Breast epithelium (tissue), 4 donors: ENCODE measurements at regions not wholly inside any gene's neighbourhood (a gene's known extent, or its start where the extent isn't known, plus 50 kb on each side); places are given as distances from the start of the nearest gene placed in this dataset.

ENCODE experiments used
- DNase-seq, 2 donors: peaks; one replicate each; pipeline ENCODE4 v3.0.0-alpha.2; 2019; ENCODE audit warnings: low spot score in 2 of 2
- H3K27ac ChIP-seq, 2 donors: fragments of 200-600 bp; sonication (generic) in 1 of 2; one replicate each; pipeline ENCODE4 v1.5.1; 2016 to 2019; ENCODE audit warnings: mild to moderate bottlenecking in 1 of 2
- H3K27me3 ChIP-seq, 2 donors: fragments of 200-600 bp; sonication (generic) in 1 of 2; one replicate each; pipeline versions ENCODE4 v1.5.1 to v1.6.0; 2017 to 2019; ENCODE audit warnings: control low read depth in 1 of 2, mild to moderate bottlenecking in 1 of 2
- H3K36me3 ChIP-seq: fragments of 200-600 bp; one replicate; pipeline ENCODE4 v1.5.1; 2019
- H3K4me1 ChIP-seq, 2 donors: fragments of 200-600 bp; sonication (generic); one replicate each; pipeline ENCODE4 v1.5.1; 2016 to 2019; ENCODE audit warnings: control low read depth in 1 of 2
- H3K4me3 ChIP-seq, 3 donors: fragments of 200-600 bp; sonication (generic); 1 replicate in 2 of 3; 2 replicates in 1 of 3; pipeline ENCODE4 v1.5.1; 2016 to 2019; ENCODE audit warnings: mild to moderate bottlenecking in 3 of 3, moderate library complexity in 2 of 3
- H3K9me3 ChIP-seq, 2 donors: fragments of 200-600 bp; sonication (generic) in 1 of 2; one replicate each; pipeline ENCODE4 v1.5.1; 2016 to 2019; ENCODE audit warnings: control low read depth in 1 of 2
- POLR2A ChIP-seq: fragments of 450-650 bp; IDR thresholded peaks from one replicate; pipeline ENCODE4 v1.6.1; 2016; ENCODE audit warnings: antibody characterized with exemption, mild to moderate bottlenecking, moderate library complexity
- POLR2AphosphoS5 ChIP-seq, 3 donors: sonication (generic); formaldehyde crosslinking; IDR thresholded peaks; one replicate each; pipeline ENCODE4 v1.6.1; 2017; ENCODE audit warnings: antibody characterized with exemption in 3 of 3
- intact Hi-C: fragments of 100-400 bp; cut with DNase I; formaldehyde crosslinking; loops from one replicate; pipeline ENCODE4 v1.15.1; 2023; ENCODE audit warnings: low total_unique reads
- TF ChIP-seq, protein P1 (sequence below), 3 donors: fragments of 450-650 bp; IDR thresholded peaks; one replicate each; pipeline ENCODE4 v1.5.1; 2016 to 2017; ENCODE audit warnings: antibody characterized with exemption in 3 of 3, mild to moderate bottlenecking in 3 of 3, moderate library complexity in 3 of 3

DNA sequence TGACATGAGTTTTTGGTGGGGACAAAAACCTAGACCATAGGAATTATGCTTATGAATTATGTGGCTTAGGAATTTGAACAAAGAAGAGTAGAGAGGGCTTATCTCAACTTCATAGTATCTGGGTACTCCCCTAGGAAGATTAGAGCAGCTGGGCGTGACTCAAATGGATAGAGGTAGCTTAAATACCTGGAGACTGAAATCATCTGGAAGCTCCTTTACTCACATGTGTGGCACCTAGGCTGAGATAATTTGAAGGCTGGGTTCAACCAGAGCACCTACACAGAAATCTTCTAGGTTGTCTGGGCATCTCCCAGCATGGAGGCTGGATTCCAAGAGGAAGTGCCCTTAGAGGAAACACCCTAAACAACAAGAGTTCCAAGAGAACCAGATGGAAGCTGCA is 393.9 kb downstream of the ADAMTS20 start:
- H3K4me1 ChIP-seq: no peaks in the 10 kb centered on the region
- intact Hi-C loops: no loop called here

DNA sequence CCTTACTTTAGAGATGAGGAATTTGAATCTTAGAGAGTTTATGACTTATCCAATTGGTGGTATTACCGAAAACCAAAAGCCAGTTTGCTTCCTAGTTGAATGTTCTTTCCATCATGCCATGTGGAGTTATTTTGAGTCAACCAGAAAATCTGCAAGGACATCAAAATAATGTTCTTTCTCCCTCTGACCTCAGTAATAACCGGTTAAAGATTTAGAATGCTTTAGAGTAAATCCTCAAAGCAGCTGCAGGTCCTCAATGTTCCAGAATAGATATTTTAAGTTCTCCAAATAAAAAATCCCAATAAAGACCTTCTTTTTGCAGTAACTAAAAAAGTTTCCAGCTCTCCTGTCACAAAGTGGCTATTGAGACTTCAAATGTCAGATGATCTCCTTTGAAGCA is 396.6 kb downstream of the ADAMTS20 start:
- no peak overlapping the region for H3K27ac ChIP-seq

More for the DNA sequence above, 393.9 kb downstream of the ADAMTS20 start:
- Histone ChIP-seq H3K27ac (no peak overlapping the region), H3K27me3 (no peaks in the 10 kb centered on the region), H3K9me3 (no peaks in the 10 kb centered on the region), H3K4me3 (no peak overlapping the region), H3K36me3 (no peaks in the 10 kb centered on the region)
- DNase-seq: no peak
- TF ChIP-seq, protein P1, sequence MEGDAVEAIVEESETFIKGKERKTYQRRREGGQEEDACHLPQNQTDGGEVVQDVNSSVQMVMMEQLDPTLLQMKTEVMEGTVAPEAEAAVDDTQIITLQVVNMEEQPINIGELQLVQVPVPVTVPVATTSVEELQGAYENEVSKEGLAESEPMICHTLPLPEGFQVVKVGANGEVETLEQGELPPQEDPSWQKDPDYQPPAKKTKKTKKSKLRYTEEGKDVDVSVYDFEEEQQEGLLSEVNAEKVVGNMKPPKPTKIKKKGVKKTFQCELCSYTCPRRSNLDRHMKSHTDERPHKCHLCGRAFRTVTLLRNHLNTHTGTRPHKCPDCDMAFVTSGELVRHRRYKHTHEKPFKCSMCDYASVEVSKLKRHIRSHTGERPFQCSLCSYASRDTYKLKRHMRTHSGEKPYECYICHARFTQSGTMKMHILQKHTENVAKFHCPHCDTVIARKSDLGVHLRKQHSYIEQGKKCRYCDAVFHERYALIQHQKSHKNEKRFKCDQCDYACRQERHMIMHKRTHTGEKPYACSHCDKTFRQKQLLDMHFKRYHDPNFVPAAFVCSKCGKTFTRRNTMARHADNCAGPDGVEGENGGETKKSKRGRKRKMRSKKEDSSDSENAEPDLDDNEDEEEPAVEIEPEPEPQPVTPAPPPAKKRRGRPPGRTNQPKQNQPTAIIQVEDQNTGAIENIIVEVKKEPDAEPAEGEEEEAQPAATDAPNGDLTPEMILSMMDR (IDR thresholded peaks at IDR 0.05): no peak
- TF ChIP-seq POLR2AphosphoS5 (IDR thresholded peaks at IDR 0.05): no peak
- no peak for TF ChIP-seq POLR2A

DNA sequence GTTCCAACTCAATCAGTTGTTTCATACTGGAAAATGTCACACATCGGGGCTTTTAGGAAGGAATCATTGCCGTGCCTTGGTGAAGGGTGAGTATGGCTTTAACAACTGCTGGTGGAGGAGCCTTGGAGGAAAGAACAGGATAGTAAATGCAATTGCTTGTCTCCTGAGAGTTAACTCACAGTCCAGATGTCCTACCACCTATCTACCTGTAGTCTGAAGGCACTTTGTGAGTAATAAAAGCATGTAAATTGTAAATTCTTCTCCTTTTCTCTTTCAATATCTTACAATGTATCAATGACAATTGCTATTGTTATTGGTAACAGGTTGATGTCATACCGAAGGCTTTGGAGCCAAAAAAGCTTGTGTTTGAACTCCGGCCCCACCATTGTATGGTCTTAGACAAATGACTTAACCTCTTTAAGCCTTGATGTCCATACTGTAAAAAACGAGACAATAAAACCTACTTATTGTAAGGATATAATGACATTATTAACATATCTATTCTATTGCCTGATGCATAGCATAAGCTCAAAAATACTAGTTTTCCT is 397.4 kb downstream of the ADAMTS20 start:
- Histone ChIP-seq H3K9me3 (no peaks in the 10 kb centered on the region), H3K27me3 (no peaks in the 10 kb centered on the region), H3K36me3 (no peaks in the 10 kb centered on the region), H3K4me3 (no peak overlapping the region), H3K27ac (no peak overlapping the region), H3K4me1 (no peaks in the 10 kb centered on the region)
- no peak for DNase-seq
- no peak for TF ChIP-seq POLR2A
- TF ChIP-seq POLR2AphosphoS5 (IDR thresholded peaks at IDR 0.05): no peak
- TF ChIP-seq, protein P1 (IDR thresholded peaks at IDR 0.05): no peak
- intact Hi-C loops: no loop called here

More for the DNA sequence above, 396.6 kb downstream of the ADAMTS20 start:
- no peaks in the 10 kb centered on the region for H3K9me3 ChIP-seq
- H3K4me1 ChIP-seq: no peaks in the 10 kb centered on the region
- intact Hi-C loops: no loop called here
- no peaks in the 10 kb centered on the region for H3K36me3 ChIP-seq
- no peak for DNase-seq
- H3K4me3 ChIP-seq: no peak overlapping the region
- TF ChIP-seq, protein P1 (IDR thresholded peaks at IDR 0.05): no peak
- TF ChIP-seq POLR2A (no peak), POLR2AphosphoS5 (IDR thresholded peaks at IDR 0.05) (no peak)
- H3K27me3 ChIP-seq: no peaks in the 10 kb centered on the region

DNA sequence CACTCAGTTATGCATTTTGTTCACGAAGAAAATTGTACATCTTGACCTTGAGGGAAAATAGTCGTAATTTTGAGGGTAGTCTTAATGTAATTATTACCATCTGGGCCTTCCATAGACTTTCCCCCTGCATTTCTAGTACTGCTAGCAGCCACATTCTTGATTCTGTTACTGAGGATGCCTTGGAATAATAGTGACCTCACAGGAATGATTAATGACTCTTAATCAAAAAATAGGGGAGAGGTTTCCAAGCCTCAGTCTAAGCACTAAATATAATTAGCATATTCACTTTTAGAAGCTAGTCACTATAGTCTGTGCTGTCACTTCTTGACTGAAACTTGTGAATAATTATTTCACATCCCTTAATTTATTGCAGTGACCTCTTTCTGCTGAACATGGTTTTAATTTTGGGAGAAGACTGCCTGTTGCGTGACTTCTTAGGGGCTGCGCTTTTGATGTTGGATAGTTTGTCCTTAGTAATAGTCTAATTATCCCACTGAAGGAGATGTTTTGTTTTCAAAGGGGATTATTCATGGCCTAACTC is 400.5 kb downstream of the ADAMTS20 start:
- Histone ChIP-seq H3K27ac (no peak overlapping the region), H3K27me3 (no peaks in the 10 kb centered on the region), H3K9me3 (no peaks in the 10 kb centered on the region), H3K4me3 (no peak overlapping the region), H3K4me1 (no peaks in the 10 kb centered on the region), H3K36me3 (no peaks in the 10 kb centered on the region)
- intact Hi-C loops: no loop called here
- TF ChIP-seq POLR2A: no peak
- TF ChIP-seq, protein P1 (IDR thresholded peaks at IDR 0.05): no peak
- TF ChIP-seq POLR2AphosphoS5 (IDR thresholded peaks at IDR 0.05): no peak
- no peak for DNase-seq

DNA sequence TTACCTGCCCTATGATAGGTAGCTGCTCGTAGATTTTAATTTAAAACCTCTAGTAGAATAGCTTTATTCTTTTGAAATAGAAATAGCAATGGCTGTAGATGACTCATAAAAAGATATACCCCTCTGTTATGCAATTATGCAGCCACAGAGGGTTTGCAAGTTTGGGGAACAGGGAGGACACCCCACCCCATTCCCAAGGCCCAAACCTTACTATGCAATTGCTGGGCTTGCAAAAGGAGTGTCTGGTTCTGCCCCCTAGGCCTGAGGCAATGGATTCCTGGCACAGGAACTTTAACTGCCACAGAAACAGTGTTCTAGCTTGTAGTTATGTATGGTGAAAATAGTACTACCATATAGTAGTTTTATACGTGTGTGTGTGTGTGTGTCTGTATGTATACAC is 403.3 kb downstream of the ADAMTS20 start:
- H3K27ac ChIP-seq: no peak overlapping the region
- no peaks in the 10 kb centered on the region for H3K9me3 ChIP-seq
- no peak overlapping the region for H3K4me3 ChIP-seq
- no peak for DNase-seq
- H3K27me3 ChIP-seq: no peaks in the 10 kb centered on the region
- TF ChIP-seq POLR2AphosphoS5 (IDR thresholded peaks at IDR 0.05): no peak
- TF ChIP-seq, protein P1 (IDR thresholded peaks at IDR 0.05): no peak
- no peaks in the 10 kb centered on the region for H3K36me3 ChIP-seq
- H3K4me1 ChIP-seq: no peaks in the 10 kb centered on the region
- intact Hi-C loops: no loop called here
